GM12873 (cell line): ENCODE measurements at regions not wholly inside any gene's neighbourhood (a gene's known extent, or its start where the extent isn't known, plus 50 kb on each side); places are given as distances from the start of the nearest gene placed in this dataset.

Experiments
- CTCF ChIP-seq: IDR thresholded peaks from 2 replicates; pipeline ENCODE4 v1.5.1; 2012; ENCODE audit warnings: low read depth, mild to moderate bottlenecking, moderate library complexity, low read length, control low read depth; ENCODE audit not compliant: insufficient read depth; ENCODE audit errors: missing control alignments

- no peak for TF ChIP-seq CTCF
Measured at GRCh38 chr12:102568276-102568675, 87.9 kb upstream of the IGF1 start.

- TF ChIP-seq CTCF = no peak
Measured at GRCh38 chr12:102567031-102567985, 86.9 kb upstream of the IGF1 start.

- TF ChIP-seq CTCF = no peak
Measured at GRCh38 chr12:102565555-102565954, 85.2 kb upstream of the IGF1 start.

- TF ChIP-seq CTCF = no peak
Measured at GRCh38 chr12:102564026-102564425, 83.7 kb upstream of the IGF1 start.

GRCh38 chr12:102562836-102563425 is 82.6 kb upstream of the IGF1 start:
- TF ChIP-seq CTCF = no peak

- no peak for TF ChIP-seq CTCF
Measured at GRCh38 chr12:102551186-102551585, 70.8 kb upstream of the IGF1 start.

- no peak for TF ChIP-seq CTCF
Measured at GRCh38 chr12:102549691-102550090, 69.3 kb upstream of the IGF1 start.
